HepG2 (cell line): ENCODE measurements at regions not wholly inside any gene's neighbourhood (a gene's known extent, or its start where the extent isn't known, plus 50 kb on each side); places are given as distances from the start of the nearest gene placed in this dataset.

Experiments used
- ATAC-seq: fragments of 200-7000 bp; cut with Tn5 transposase; 3 replicates; pipeline ENCODE4 v1.9.1; 2020; ENCODE audit warnings: mild to moderate bottlenecking, moderate library complexity
- BruUV-seq: library from RNA; stranded (reverse); fragments of 400-500 nt; replicated peaks from 2 replicates; lab custom pipeline; 2021; lab: Mats Ljungman, UMichigan
- CTCF ChIA-PET: fragments of 300-600 bp; formaldehyde crosslinking; extraction: SDS; loops from one replicate; lab custom pipeline; 2021; ENCODE audit warnings: low total read pairs, inconsistent platforms, low intra/inter-chr PET ratio; lab: Yijun Ruan, JAX
- POLR2A ChIA-PET: fragments of 350-600 bp; sonication (Branson Sonifier 250); formaldehyde crosslinking; loops from one replicate; lab custom pipeline; 2020; ENCODE audit warnings: antibody characterized with exemption, inconsistent platforms; lab: Yijun Ruan, JAX
- DNase-seq: peaks from one replicate; pipeline ENCODE4 v3.0.0-alpha.2; 2015; ENCODE audit warnings: low spot score
- FAIRE-seq: peaks from 3 replicates; lab custom pipeline; 2011; peaks lifted over from hg19 to GRCh38; lab: Jason Lieb, UNC
- H2AFZ ChIP-seq: one replicate; pipeline ENCODE4 v1.6.1; 2011; ENCODE audit warnings: low read length, inconsistent platforms
- H3K27ac ChIP-seq: fragments of 300-600 bp; 3 replicates; pipeline ENCODE4 v1.8.0; 2011; ENCODE audit warnings: mixed run types, mild to moderate bottlenecking, mixed read lengths, low read length, inconsistent platforms; ENCODE audit not compliant: insufficient read depth; ENCODE audit errors: extremely low read length
- H3K27me3 ChIP-seq, 2 experiments: fragments of 200-600 bp in 1 of 2; 2 replicates in 1 of 2; 3 replicates in 1 of 2; pipeline versions ENCODE4 v1.6.0 to v1.8.0; 2011; ENCODE audit warnings: low read length in 2 of 2, mild to moderate bottlenecking in 2 of 2, moderate library complexity in 2 of 2, inconsistent platforms in 1 of 2; ENCODE audit not compliant: insufficient read depth in 2 of 2, control insufficient read depth in 1 of 2
- H3K36me3 ChIP-seq, 2 experiments: fragments of 200-600 bp in 1 of 2; replicated peaks in 1 of 2; 2 replicates in 1 of 2; 3 replicates in 1 of 2; pipeline versions ENCODE4 v1.5.1 to v1.8.0; 2011; ENCODE audit warnings: low read length in 2 of 2, inconsistent platforms in 1 of 2; ENCODE audit not compliant: insufficient read depth in 2 of 2, control insufficient read depth in 1 of 2
- H3K4me1 ChIP-seq: 2 replicates; pipeline ENCODE4 v1.5.1; 2012; ENCODE audit warnings: low read length, inconsistent platforms; ENCODE audit not compliant: insufficient read depth
- H3K4me2 ChIP-seq: 2 replicates; pipeline ENCODE4 v1.6.0; 2011; ENCODE audit warnings: low read depth, low read length, inconsistent platforms
- H3K4me3 ChIP-seq, 3 experiments: fragments of 200-600 bp in 1 of 3; sonication (generic), shearing (Covaris generic) in 1 of 3; replicated peaks in 1 of 3; 2 replicates each; pipeline ENCODE4 v1.5.1; 2011 to 2016; ENCODE audit warnings: low read length in 3 of 3, inconsistent platforms in 2 of 3, low read depth in 2 of 3, mild to moderate bottlenecking in 2 of 3, control low read depth in 1 of 3, mixed read lengths in 1 of 3; ENCODE audit not compliant: insufficient read depth in 1 of 3
- H3K79me2 ChIP-seq: one replicate; pipeline ENCODE4 v1.6.1; 2011; ENCODE audit warnings: low read length, inconsistent platforms; ENCODE audit not compliant: insufficient read depth
- H3K9ac ChIP-seq: 2 replicates; pipeline ENCODE4 v1.6.0; 2011; ENCODE audit warnings: mild to moderate bottlenecking, low read depth, low read length, inconsistent platforms; ENCODE audit not compliant: insufficient read depth
- H3K9me3 ChIP-seq: 2 replicates; pipeline ENCODE4 v1.5.1; 2012; ENCODE audit warnings: mild to moderate bottlenecking, low read length
- H4K20me1 ChIP-seq: 2 replicates; pipeline ENCODE4 v1.6.0; 2011; ENCODE audit warnings: inconsistent platforms, mild to moderate bottlenecking, low read length, moderate library complexity; ENCODE audit not compliant: insufficient read depth
- CTCF ChIP-seq: sonication (generic); formaldehyde crosslinking; IDR thresholded peaks from 2 replicates; pipeline ENCODE4 v1.5.0; 2020; ENCODE audit warnings: mild to moderate bottlenecking, missing genetic modification reagents, moderate library complexity
- DMTF1 ChIP-seq: sonication (generic); formaldehyde crosslinking; IDR thresholded peaks from 2 replicates; pipeline ENCODE4 v1.4.0; 2020; ENCODE audit warnings: mild to moderate bottlenecking, missing genetic modification reagents
- KLF13 ChIP-seq: sonication (generic); formaldehyde crosslinking; IDR thresholded peaks from 2 replicates; pipeline ENCODE4 v1.4.0; 2020; ENCODE audit warnings: mild to moderate bottlenecking, missing genetic modification reagents
- MXD3 ChIP-seq: IDR thresholded peaks from 2 replicates; pipeline ENCODE4 v1.6.1; 2016; ENCODE audit warnings: mild to moderate bottlenecking, missing biosample characterization, missing genetic modification reagents
- NFAT5 ChIP-seq: sonication (generic); formaldehyde crosslinking; IDR thresholded peaks from 2 replicates; pipeline ENCODE4 v1.4.0; 2020; ENCODE audit warnings: missing genetic modification reagents
- STAG1 ChIP-seq: sonication (generic); formaldehyde crosslinking; IDR thresholded peaks from 2 replicates; pipeline ENCODE4 v1.4.0; 2020; ENCODE audit warnings: missing genetic modification reagents
- ZNF737 ChIP-seq: sonication (generic); formaldehyde crosslinking; IDR thresholded peaks from 2 replicates; pipeline ENCODE4 v1.5.0; 2020; ENCODE audit warnings: missing genetic modification reagents, mild to moderate bottlenecking, borderline replicate concordance
- ZNF883 ChIP-seq: sonication (generic); formaldehyde crosslinking; IDR thresholded peaks from 2 replicates; pipeline ENCODE4 v1.5.1; 2020; ENCODE audit warnings: mild to moderate bottlenecking, missing genetic modification reagents; ENCODE audit errors: not compliant biosample characterization
- WGBS: methylation state at CpG from one replicate; pipeline ENCODE4 v1.1.6; 2017; ENCODE audit warnings: low lambda C conversion rate; 5-methylcytosine and 5-hydroxymethylcytosine counted together
- in situ Hi-C: cut with HindIII; loops from 2 replicates; pipeline ENCODE4 v1.10.0; 2017; ENCODE audit warnings: low pct_unique_long_range_greater_than_20kb; ENCODE audit not compliant: extremely low pct_ligation_motif_present
- intact Hi-C: fragments of 100-400 bp; cut with micrococcal nuclease; formaldehyde crosslinking; loops from one replicate; pipeline ENCODE4 v1.10.0; 2022; ENCODE audit not compliant: unreplicated experiment

DNA sequence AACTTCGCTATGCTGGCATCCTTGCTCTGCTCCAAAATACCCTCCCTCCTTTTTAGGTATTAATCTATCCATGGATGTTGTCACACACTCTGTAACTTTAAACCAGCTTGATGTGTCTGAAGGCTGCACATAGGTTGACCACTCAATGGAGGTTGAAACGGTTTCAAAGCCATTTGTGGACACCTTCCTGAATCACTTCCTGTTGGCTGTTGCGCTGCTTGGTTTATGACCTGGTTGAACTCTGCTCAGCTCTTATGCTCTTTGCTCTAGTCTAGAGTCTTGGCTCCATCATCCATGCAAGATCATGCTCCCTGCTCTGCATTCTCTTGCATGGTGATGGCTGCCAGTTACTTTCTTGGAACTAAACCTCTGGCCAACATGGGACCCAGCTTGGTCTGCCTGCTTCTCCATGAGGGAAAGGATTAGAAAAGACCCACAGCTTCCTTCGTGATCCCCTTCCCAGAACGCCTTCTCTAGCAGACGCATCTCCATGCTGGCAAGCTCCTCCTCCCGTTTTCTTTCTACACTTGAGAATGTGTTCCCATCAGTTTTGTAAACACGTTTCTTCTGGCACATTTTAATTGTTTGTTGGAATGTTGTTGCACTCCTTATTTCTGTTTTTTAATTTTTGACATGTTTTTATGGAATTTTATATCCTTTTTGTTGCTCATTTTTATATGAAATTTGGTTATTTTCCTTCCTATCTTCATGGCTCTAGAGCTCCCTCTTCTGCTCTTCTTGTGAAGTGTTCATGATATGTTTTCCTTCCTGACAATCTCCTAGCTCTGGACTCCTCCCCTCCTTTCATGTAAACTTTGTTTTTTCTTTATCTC is 149.8 kb downstream of the XPNPEP1 start:
- POLR2A ChIA-PET: no interaction called here
- no peak overlapping the region for H2AFZ ChIP-seq
- peak; percentile 26 for DNase-seq

More for the DNA sequence above, 149.8 kb downstream of the XPNPEP1 start:
- Histone ChIP-seq H3K4me2 (no peak overlapping the region), H3K27ac (no peak overlapping the region), H4K20me1 (no peaks in the 10 kb centered on the region), H3K36me3 (no peaks in the 10 kb centered on the region), H3K9me3 (no peaks in the 10 kb centered on the region), H3K4me1 (no peaks in the 10 kb centered on the region), H3K4me3 (no peak overlapping the region), H3K27me3 (no peaks in the 10 kb centered on the region), H3K9ac (no peak overlapping the region), H3K79me2 (no peaks in the 10 kb centered on the region)
- FAIRE-seq (peak; percentile 65), ATAC-seq (peak; percentile 86)
- intact Hi-C loops (loop anchor here (2.0 kb wide), 1 partner anchor 79 kb away; no protein-coding TSS in a partner anchor), in situ Hi-C loops (no loop called here)
- CTCF ChIA-PET: no interaction called here
- BruUV-seq: no TSS peak
- TF ChIP-seq NFAT5 (CRISPR knock-in tag): no peak
- TF ChIP-seq MXD3: no peak
- no peak for TF ChIP-seq KLF13 (CRISPR knock-in tag)
- no peak for TF ChIP-seq DMTF1
- TF ChIP-seq ZNF883 (CRISPR knock-in tag): no peak
- TF ChIP-seq ZNF737 (CRISPR knock-in tag): no peak
- TF ChIP-seq CTCF (CRISPR knock-in tag): peak; percentile 58
- peak; percentile 44 for TF ChIP-seq STAG1
- 31% methylated on average over 8 of the region's 8 CpGs for WGBS
